NB4 (cell line): ENCODE measurements at regions not wholly inside any gene's neighbourhood (a gene's known extent, or its start where the extent isn't known, plus 50 kb on each side); places are given as distances from the start of the nearest gene placed in this dataset.

ENCODE experiments used
- TF ChIP-seq, protein P1 (sequence below): IDR thresholded peaks from one replicate; pipeline ENCODE4 v1.5.1; 2012; ENCODE audit warnings: low read depth, low read length
- TF ChIP-seq, protein P2 (sequence below): IDR thresholded peaks from 2 replicates; pipeline ENCODE4 v1.6.1; 2011; ENCODE audit warnings: low read depth, low read length

GRCh38 chr1:96545935-96546656, 175.5 kb upstream of the PTBP2 start:
- TF ChIP-seq, protein P1, sequence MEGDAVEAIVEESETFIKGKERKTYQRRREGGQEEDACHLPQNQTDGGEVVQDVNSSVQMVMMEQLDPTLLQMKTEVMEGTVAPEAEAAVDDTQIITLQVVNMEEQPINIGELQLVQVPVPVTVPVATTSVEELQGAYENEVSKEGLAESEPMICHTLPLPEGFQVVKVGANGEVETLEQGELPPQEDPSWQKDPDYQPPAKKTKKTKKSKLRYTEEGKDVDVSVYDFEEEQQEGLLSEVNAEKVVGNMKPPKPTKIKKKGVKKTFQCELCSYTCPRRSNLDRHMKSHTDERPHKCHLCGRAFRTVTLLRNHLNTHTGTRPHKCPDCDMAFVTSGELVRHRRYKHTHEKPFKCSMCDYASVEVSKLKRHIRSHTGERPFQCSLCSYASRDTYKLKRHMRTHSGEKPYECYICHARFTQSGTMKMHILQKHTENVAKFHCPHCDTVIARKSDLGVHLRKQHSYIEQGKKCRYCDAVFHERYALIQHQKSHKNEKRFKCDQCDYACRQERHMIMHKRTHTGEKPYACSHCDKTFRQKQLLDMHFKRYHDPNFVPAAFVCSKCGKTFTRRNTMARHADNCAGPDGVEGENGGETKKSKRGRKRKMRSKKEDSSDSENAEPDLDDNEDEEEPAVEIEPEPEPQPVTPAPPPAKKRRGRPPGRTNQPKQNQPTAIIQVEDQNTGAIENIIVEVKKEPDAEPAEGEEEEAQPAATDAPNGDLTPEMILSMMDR, result no peak
- TF ChIP-seq, protein P2, sequence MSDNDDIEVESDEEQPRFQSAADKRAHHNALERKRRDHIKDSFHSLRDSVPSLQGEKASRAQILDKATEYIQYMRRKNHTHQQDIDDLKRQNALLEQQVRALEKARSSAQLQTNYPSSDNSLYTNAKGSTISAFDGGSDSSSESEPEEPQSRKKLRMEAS, result no peak
